Heart right ventricle (tissue), 16 donors: ENCODE measurements at regions not wholly inside any gene's neighbourhood (a gene's known extent, or its start where the extent isn't known, plus 50 kb on each side); places are given as distances from the start of the nearest gene placed in this dataset.

Experiments used
- ATAC-seq, 8 donors: fragments of 200-7000 bp; cut with Tn5 transposase; one replicate each; pipeline ENCODE4 v1.9.1; 2020; ENCODE audit warnings: mild to moderate bottlenecking in 8 of 8, moderate library complexity in 8 of 8, moderate number of reproducible peaks in 1 of 8
- DNase-seq, 2 donors: peaks; one replicate each; pipeline ENCODE4 v3.0.0-alpha.2; 2020
- H3K27ac ChIP-seq, 10 donors: fragments of 200-600 bp; sonication (generic) in 2 of 10; one replicate each; pipeline versions ENCODE4 v1.5.0 to v1.8.0; 2020 to 2022; ENCODE audit warnings: mild to moderate bottlenecking in 3 of 10
- H3K27me3 ChIP-seq, 7 donors: fragments of 200-600 bp; one replicate each; pipeline ENCODE4 v1.8.0; 2021 to 2022; ENCODE audit warnings: mild to moderate bottlenecking in 2 of 7
- H3K36me3 ChIP-seq, 9 donors: fragments of 200-600 bp; sonication (generic) in 1 of 9; one replicate each; pipeline versions ENCODE4 v1.5.0 to v1.8.0; 2020 to 2022; ENCODE audit warnings: mild to moderate bottlenecking in 2 of 9
- H3K4me1 ChIP-seq, 9 donors: fragments of 200-600 bp; sonication (generic) in 1 of 9; one replicate each; pipeline versions ENCODE4 v1.5.0 to v1.8.0; 2020 to 2022; ENCODE audit warnings: mild to moderate bottlenecking in 4 of 9
- H3K4me3 ChIP-seq, 10 donors: fragments of 200-600 bp; sonication (generic) in 2 of 10; one replicate each; pipeline versions ENCODE4 v1.5.0 to v1.8.0; 2020 to 2022; ENCODE audit warnings: mild to moderate bottlenecking in 7 of 10, moderate library complexity in 2 of 10
- H3K9me3 ChIP-seq, 11 donors: fragments of 200-600 bp in 10 of 11; sonication (generic) in 2 of 11; one replicate each; pipeline versions ENCODE4 v1.5.0 to v1.8.0; 2013 to 2022; ENCODE audit warnings: mild to moderate bottlenecking in 2 of 11, control low read depth in 1 of 11, moderate library complexity in 1 of 11
- WGBS, 2 donors: extraction: QIAGEN DNeasy Blood & Tissue Kit; methylation state at CpG; one replicate each; pipeline ENCODE4 v1.1.7; 2013; ENCODE audit warnings: inconsistent platforms in 1 of 2; 5-methylcytosine and 5-hydroxymethylcytosine counted together
- intact Hi-C, 10 donors: fragments of 100-400 bp; cut with DNase I; formaldehyde crosslinking; loops; one replicate each; pipeline versions ENCODE4 v1.11.1 to v1.14.2; 2022
- TF ChIP-seq, protein P1 (sequence below), 9 donors: fragments of 200-600 bp; sonication (generic) in 2 of 9; IDR thresholded peaks; one replicate each; pipeline versions ENCODE4 v1.5.0 to v1.8.0; 2021 to 2022; ENCODE audit warnings: antibody characterized with exemption in 9 of 9, mild to moderate bottlenecking in 5 of 9, moderate library complexity in 1 of 9
- donor health status: Arrhythmogenic right ventricular cardiomyopathy.
- donor health status: ischemic (EF 13 %, LVEDD 7.1; RV severe dilation, severe dysfunction).
- donor health status: healthy with polysubstance abuse.
- donor health status: DM: no; HTN: yes; CAD: no.
- donor health status: DM: no; HTN: no; CAD: no.
- donor health status: ischemic (EF 25% LVEDD 6.9; RV normal size, moderate dysfunction).
- donor health status: ischemic (EF 25% LVEDD 5.7; RV mildly dilated, moderate dysfunction).
- donor health status: healthy.
- donor health status: DM: yes; HTN: yes; CAD: no.
- donor health status: Ischemic cardiomyopathy.
- donor health status: ischemic (EF 35%, LVEDD 5.7; RV mildly dilated, moderate dysfunction).
- donor health status: nonischemic (EF 11% LVEDD 7.7; RV severe dilation, severe dysfunction).
- donor health status: DM: yes; HTN: yes; CAD: no.
- donor health status: PGD.
- donor health status: ischemic (EF 29% LVEDD 5.4; RV normal size, mild dysfunction).
- donor health status: nonischemic (EF 23%, LVEDD 6.1; RV moderate dilation, normal function).

DNA sequence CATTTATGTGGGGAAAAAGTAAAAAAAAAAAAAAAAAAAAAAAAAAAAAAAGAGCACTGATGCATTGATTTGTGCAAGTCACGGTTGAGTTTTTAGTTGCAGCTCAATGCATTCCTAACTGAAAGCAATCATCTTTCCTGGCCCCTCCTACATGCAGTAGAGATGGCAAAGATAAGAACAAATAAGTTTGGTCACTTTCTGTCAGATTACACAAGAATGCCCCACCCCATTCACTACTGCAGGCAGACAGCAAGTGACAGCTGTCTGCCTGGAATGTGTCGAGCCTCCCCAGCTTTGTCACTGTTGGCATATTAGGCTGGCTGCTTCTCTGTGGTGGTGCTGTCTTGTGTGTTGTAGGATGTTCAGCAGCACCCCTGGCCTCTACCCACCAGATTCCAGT, 243.5 kb downstream of the FOXL1 start:
- H3K4me1 ChIP-seq: peaks cover 0 to 21% (median 9%) of the 10 kb centered on the region in 9 donors
- intact Hi-C loops: loop anchor here in 1 of 10 donors (10.0 kb wide), 1 partner anchor 63 kb away; no protein-coding TSS in a partner anchor
- ATAC-seq (no peak), DNase-seq (no peak)
- H3K27ac ChIP-seq: no peak overlapping the region
- peaks cover 0 to 55% (median 29%) of the 10 kb centered on the region in 7 donors for H3K27me3 ChIP-seq
- TF ChIP-seq, protein P1, sequence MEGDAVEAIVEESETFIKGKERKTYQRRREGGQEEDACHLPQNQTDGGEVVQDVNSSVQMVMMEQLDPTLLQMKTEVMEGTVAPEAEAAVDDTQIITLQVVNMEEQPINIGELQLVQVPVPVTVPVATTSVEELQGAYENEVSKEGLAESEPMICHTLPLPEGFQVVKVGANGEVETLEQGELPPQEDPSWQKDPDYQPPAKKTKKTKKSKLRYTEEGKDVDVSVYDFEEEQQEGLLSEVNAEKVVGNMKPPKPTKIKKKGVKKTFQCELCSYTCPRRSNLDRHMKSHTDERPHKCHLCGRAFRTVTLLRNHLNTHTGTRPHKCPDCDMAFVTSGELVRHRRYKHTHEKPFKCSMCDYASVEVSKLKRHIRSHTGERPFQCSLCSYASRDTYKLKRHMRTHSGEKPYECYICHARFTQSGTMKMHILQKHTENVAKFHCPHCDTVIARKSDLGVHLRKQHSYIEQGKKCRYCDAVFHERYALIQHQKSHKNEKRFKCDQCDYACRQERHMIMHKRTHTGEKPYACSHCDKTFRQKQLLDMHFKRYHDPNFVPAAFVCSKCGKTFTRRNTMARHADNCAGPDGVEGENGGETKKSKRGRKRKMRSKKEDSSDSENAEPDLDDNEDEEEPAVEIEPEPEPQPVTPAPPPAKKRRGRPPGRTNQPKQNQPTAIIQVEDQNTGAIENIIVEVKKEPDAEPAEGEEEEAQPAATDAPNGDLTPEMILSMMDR (IDR thresholded peaks at IDR 0.05): no peak
- no peaks in the 10 kb centered on the region for H3K36me3 ChIP-seq
- WGBS, 2 donors: 90 to 96% methylated on average over 2 of the region's 2 CpGs
- H3K9me3 ChIP-seq: no peaks in the 10 kb centered on the region
- H3K4me3 ChIP-seq: no peak overlapping the region

DNA sequence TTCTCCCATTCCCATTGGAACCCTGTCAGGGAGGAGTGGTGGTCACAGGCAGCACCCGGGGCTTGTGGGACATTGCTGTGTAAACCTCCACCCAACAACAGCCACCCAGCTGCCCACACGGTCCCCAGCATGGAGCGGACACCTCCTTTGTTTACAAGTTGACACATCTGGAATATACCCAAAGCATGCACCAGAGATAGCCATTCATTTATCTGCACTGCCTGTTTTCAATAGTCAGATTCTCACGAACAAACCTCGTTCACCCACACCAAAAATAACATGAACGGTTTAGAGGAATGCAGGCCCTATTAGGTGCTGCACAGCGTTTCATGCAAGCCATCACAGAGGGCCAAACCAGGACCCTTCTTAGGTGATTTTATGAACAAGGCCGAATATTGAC, 244.8 kb downstream of the FOXL1 start:
- 65 to 69% methylated on average over 8 of the region's 8 CpGs for WGBS, 2 donors
- Histone ChIP-seq H3K36me3 (no peaks in the 10 kb centered on the region), H3K27ac (no peak overlapping the region), H3K9me3 (no peaks in the 10 kb centered on the region), H3K27me3 (peaks cover 0 to 58% (median 29%) of the 10 kb centered on the region in 7 donors), H3K4me1 (peaks cover 0 to 21% (median 9%) of the 10 kb centered on the region in 9 donors), H3K4me3 (no peak overlapping the region)
- intact Hi-C loops: loop anchor here in 1 of 10 donors (10.0 kb wide), 1 partner anchor 62 kb away; no protein-coding TSS in a partner anchor
- TF ChIP-seq, protein P1 (IDR thresholded peaks at IDR 0.05): no peak
- DNase-seq (no peak), ATAC-seq (no peak)

DNA sequence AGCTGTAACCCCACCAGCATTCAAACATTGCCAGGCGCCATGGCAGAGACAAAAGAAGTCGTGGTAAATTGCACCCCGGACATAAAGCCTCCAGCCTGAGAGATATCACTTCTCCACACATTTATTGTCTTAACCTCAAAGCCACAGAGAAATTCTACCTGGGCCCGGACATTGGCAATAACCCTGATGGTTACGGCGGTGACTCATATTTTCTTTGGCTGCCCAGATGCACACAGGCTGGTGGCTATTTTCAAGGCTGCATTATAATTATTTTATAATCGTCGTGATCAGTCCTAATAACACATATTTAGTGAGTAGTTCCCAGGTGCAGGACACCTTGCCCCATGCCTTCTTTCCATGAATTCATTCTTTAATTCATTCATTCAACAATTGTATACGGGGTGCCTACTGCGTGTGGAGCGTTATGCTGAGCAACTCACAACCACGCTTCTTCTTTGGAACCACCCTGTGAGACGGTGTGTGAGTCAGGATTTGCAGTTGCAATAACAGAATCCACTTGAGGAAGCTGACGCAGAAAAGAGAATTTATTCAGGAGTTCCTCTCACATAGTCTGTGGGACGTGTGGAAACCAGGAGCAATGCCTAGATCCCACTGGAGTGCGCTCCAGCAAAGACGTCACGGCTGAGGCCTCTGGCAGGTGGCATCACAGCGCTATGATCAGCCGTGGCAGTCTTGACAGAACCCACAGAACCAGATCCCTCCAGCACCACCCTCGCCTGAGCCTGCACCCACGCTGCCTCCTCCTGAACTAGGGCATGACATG, 245.7 kb downstream of the FOXL1 start:
- Histone ChIP-seq H3K27me3 (peaks cover 0 to 58% (median 27%) of the 10 kb centered on the region in 7 donors), H3K4me1 (peaks cover 0 to 12% (median 6%) of the 10 kb centered on the region in 9 donors), H3K36me3 (no peaks in the 10 kb centered on the region), H3K9me3 (no peaks in the 10 kb centered on the region), H3K4me3 (no peak overlapping the region), H3K27ac (no peak overlapping the region)
- WGBS, 2 donors: 91 to 94% methylated on average over 22 of the region's 22 CpGs
- TF ChIP-seq, protein P1 (IDR thresholded peaks at IDR 0.05): no peak
- DNase-seq (no peak), ATAC-seq (no peak)
- intact Hi-C loops: loop anchor here in 1 of 10 donors (10.0 kb wide), 1 partner anchor 61 kb away; no protein-coding TSS in a partner anchor

DNA sequence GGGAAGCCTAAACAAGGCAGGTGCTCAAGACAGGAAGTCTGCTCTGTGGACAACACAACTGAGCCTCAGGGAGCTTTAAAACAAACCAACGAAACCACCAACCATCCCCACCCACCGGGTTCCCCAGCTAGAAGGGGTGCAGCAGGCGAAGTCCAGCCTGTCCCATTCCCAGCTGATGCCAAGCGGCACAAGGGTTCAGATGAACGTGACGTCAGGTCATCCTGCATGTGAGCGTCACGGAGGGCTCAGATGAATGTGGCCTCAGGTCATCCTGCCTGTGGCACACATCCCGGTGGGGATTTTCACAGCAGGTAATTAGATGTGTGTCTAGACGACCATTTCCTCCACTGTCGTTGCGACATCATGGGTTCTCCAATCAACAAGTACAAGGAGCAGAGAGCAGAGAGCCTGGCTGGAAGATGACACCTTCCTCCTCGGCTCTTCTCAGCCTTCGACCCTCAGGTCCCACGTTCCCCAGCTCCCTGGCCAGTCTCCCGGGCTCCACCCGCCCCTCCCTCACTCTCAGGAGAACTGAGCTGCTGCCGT, 246.5 kb downstream of the FOXL1 start:
- ATAC-seq (no peak), DNase-seq (no peak)
- Histone ChIP-seq H3K36me3 (no peaks in the 10 kb centered on the region), H3K9me3 (no peaks in the 10 kb centered on the region), H3K4me1 (peaks cover 0 to 8% (median 0%) of the 10 kb centered on the region in 9 donors), H3K4me3 (no peak overlapping the region), H3K27ac (no peak overlapping the region), H3K27me3 (peaks cover 0 to 53% (median 26%) of the 10 kb centered on the region in 7 donors)
- intact Hi-C loops: loop anchor here in 1 of 10 donors (10.0 kb wide), 1 partner anchor 60 kb away; no protein-coding TSS in a partner anchor
- TF ChIP-seq, protein P1 (IDR thresholded peaks at IDR 0.05): no peak
- 63 to 71% methylated on average over 18 of the region's 18 CpGs for WGBS, 2 donors
